K562 (cell line): ENCODE measurements at regions not wholly inside any gene's neighbourhood (a gene's known extent, or its start where the extent isn't known, plus 50 kb on each side); places are given as distances from the start of the nearest gene placed in this dataset.

Experiments used
- ATAC-seq: fragments of 200-7000 bp; cut with Tn5 transposase; 3 replicates; pipeline ENCODE4 v1.9.1; 2020; ENCODE audit warnings: moderate library complexity
- BruUV-seq: library from RNA; stranded (reverse); fragments of 400-500 nt; replicated peaks from 2 replicates; lab custom pipeline; 2021; lab: Mats Ljungman, UMichigan
- CTCF ChIA-PET: fragments of 300-600 bp; formaldehyde crosslinking; extraction: SDS; loops from one replicate; lab custom pipeline; 2021; ENCODE audit warnings: low intra/inter-chr PET ratio; lab: Yijun Ruan, JAX
- POLR2A ChIA-PET: fragments of 300-600, 350-650 bp; sonication (Branson Sonifier 250); formaldehyde crosslinking; extraction: SDS; loops from one replicate; lab custom pipeline; 2021; ENCODE audit warnings: antibody characterized with exemption, inconsistent platforms; lab: Yijun Ruan, JAX
- DNase-seq, 4 experiments: peaks; one replicate each; pipeline versions ENCODE4 v3.0.0 to v3.0.0-alpha.2; 2011 to 2018; ENCODE audit warnings: low spot score in 3 of 4, mixed read lengths in 3 of 4; ENCODE audit errors: extremely low read depth in 1 of 4
- FAIRE-seq: peaks from 2 replicates; lab custom pipeline; 2011; peaks lifted over from hg19 to GRCh38; lab: Jason Lieb, UNC
- H2AFZ ChIP-seq: 2 replicates; pipeline ENCODE4 v1.6.0; 2011; ENCODE audit warnings: low read depth, low read length, control low read depth, inconsistent platforms
- H3K27ac ChIP-seq: fragments of 200-600 bp; 3 replicates; pipeline ENCODE4 v1.8.0; 2011; ENCODE audit warnings: low read depth, mild to moderate bottlenecking, control low read depth, inconsistent platforms, low read length, moderate library complexity, mixed read lengths; ENCODE audit errors: extremely low read depth
- H3K27me3 ChIP-seq, 2 experiments: fragments of 300-600 bp in 1 of 2; 2 replicates in 1 of 2; 3 replicates in 1 of 2; pipeline versions ENCODE4 v1.6.0 to v1.8.0; 2011; ENCODE audit warnings: inconsistent platforms in 2 of 2, low read length in 2 of 2, mild to moderate bottlenecking in 1 of 2, mixed read lengths in 1 of 2, moderate library complexity in 1 of 2; ENCODE audit not compliant: control insufficient read depth in 2 of 2, insufficient read depth in 2 of 2
- H3K36me3 ChIP-seq: fragments of 300-600 bp; 3 replicates; pipeline ENCODE4 v1.8.0; 2011; ENCODE audit warnings: mild to moderate bottlenecking, low read length, inconsistent platforms; ENCODE audit not compliant: control insufficient read depth, insufficient read depth
- H3K4me1 ChIP-seq, 2 experiments: fragments of 200-600 bp in 1 of 2; replicated peaks in 1 of 2; 2 replicates in 1 of 2; 3 replicates in 1 of 2; pipeline versions ENCODE4 v1.5.1 to v1.8.0; 2011; ENCODE audit warnings: inconsistent platforms in 2 of 2, low read length in 2 of 2, mild to moderate bottlenecking in 1 of 2, mixed read lengths in 1 of 2, moderate library complexity in 1 of 2; ENCODE audit not compliant: control insufficient read depth in 2 of 2, insufficient read depth in 2 of 2
- H3K4me2 ChIP-seq: 2 replicates; pipeline ENCODE4 v1.6.1; 2011; ENCODE audit warnings: low read length, control low read depth, inconsistent platforms, mixed read lengths; ENCODE audit not compliant: insufficient read depth
- H3K4me3 ChIP-seq: fragments of 200-600 bp; sonication (generic), shearing (Covaris generic); 2 replicates; pipeline ENCODE4 v1.5.1; 2016; ENCODE audit warnings: control low read depth, inconsistent platforms
- H3K79me2 ChIP-seq: fragments of 200-600 bp; 3 replicates; pipeline ENCODE4 v1.8.0; 2011; ENCODE audit warnings: low read length, inconsistent platforms; ENCODE audit not compliant: control insufficient read depth, insufficient read depth
- H3K9ac ChIP-seq, 2 experiments: 2 replicates each; pipeline versions ENCODE4 v1.6.0 to v1.6.1; 2011; ENCODE audit warnings: low read depth in 2 of 2, low read length in 2 of 2, control low read depth in 1 of 2, inconsistent platforms in 1 of 2, mild to moderate bottlenecking in 1 of 2, mixed read lengths in 1 of 2; ENCODE audit not compliant: insufficient read depth in 1 of 2
- H3K9me1 ChIP-seq: one replicate; pipeline ENCODE4 v1.6.0; 2011; ENCODE audit warnings: inconsistent platforms, mild to moderate bottlenecking, low read length, moderate library complexity; ENCODE audit not compliant: control insufficient read depth, insufficient read depth
- H3K9me3 ChIP-seq: replicated peaks from 2 replicates; pipeline ENCODE4 v1.5.1; 2011; ENCODE audit warnings: low read depth, low read length, inconsistent platforms; ENCODE audit not compliant: control insufficient read depth, insufficient read depth
- H4K20me1 ChIP-seq: replicated peaks from 2 replicates; pipeline ENCODE4 v1.6.1; 2011; ENCODE audit warnings: low read length, inconsistent platforms, mixed read lengths; ENCODE audit not compliant: control insufficient read depth, insufficient read depth
- ARID3B ChIP-seq: fragments of 250-450 bp; sonication (Bioruptor Pico); IDR thresholded peaks from 2 replicates; pipeline ENCODE4 v1.4.0; 2020; ENCODE audit warnings: borderline replicate concordance
- ESRRA ChIP-seq: fragments of 450-650 bp; IDR thresholded peaks from 2 replicates; pipeline ENCODE4 v1.6.1; 2014; ENCODE audit warnings: low read depth, mild to moderate bottlenecking, moderate library complexity, borderline replicate concordance
- FOXJ3 ChIP-seq: sonication (generic); formaldehyde crosslinking; IDR thresholded peaks from 2 replicates; pipeline ENCODE4 v1.4.0; 2020; ENCODE audit warnings: mild to moderate bottlenecking, missing genetic modification reagents
- LCOR ChIP-seq: sonication (generic); formaldehyde crosslinking; IDR thresholded peaks from 2 replicates; pipeline ENCODE4 v1.8.0; 2022; ENCODE audit warnings: mild to moderate bottlenecking, missing genetic modification reagents
- PCBP1 ChIP-seq: fragments of 200-400 bp; formaldehyde crosslinking; IDR thresholded peaks from 2 replicates; pipeline ENCODE4 v1.6.1; 2018; ENCODE audit warnings: mild to moderate bottlenecking, low read depth, low read length; ENCODE audit not compliant: poor library complexity, severe bottlenecking
- SREBF1 ChIP-seq: fragments of 150-350 bp; IDR thresholded peaks from 2 replicates; pipeline ENCODE4 v1.6.1; 2014; ENCODE audit warnings: antibody characterized with exemption, low read depth, low read length, borderline replicate concordance
- XRCC3 ChIP-seq: fragments of 450-650 bp; IDR thresholded peaks from 2 replicates; pipeline ENCODE4 v1.6.1; 2017; ENCODE audit warnings: mild to moderate bottlenecking, moderate library complexity
- WGBS: fragments of 100-300 bp; shearing (Covaris generic); methylation state at CpG from one replicate; pipeline ENCODE4 v1.1.6; 2016; ENCODE audit warnings: low coverage, mixed read lengths; ENCODE audit not compliant: insufficient coverage; ENCODE audit errors: missing lambda C conversion rate; 5-methylcytosine and 5-hydroxymethylcytosine counted together
- in situ Hi-C: fragments of 300-500 bp; cut with MboI; formaldehyde crosslinking; loops from 4 replicates; pipeline ENCODE4 v1.15.0; 2018; ENCODE audit warnings: inconsistent platforms, mixed read lengths
- intact Hi-C: fragments of 100-400 bp; cut with micrococcal nuclease; formaldehyde crosslinking; loops from 2 replicates; pipeline ENCODE4 v1.14.2; 2022

GRCh38 chr2:43085505-43085904 lies 140.9 kb downstream of the ZFP36L2 start:
- WGBS = 64% methylated on average over 11 of the region's 11 CpGs
- POLR2A ChIA-PET = no interaction called here
- H3K36me3 ChIP-seq = no peaks in the 10 kb centered on the region
- H3K9me1 ChIP-seq = no peaks in the 10 kb centered on the region
- H3K9ac ChIP-seq = no peak overlapping the region
- FAIRE-seq (no peak), ATAC-seq (no peak), DNase-seq (no peak)
- no peaks in the 10 kb centered on the region for H3K27me3 ChIP-seq
- TF ChIP-seq LCOR (CRISPR knock-in tag) (no peak), ARID3B (no peak), SREBF1 (no peak), ESRRA (no peak), FOXJ3 (no peak), PCBP1 (no peak), XRCC3 (no peak)
- CTCF ChIA-PET = no interaction called here
- H3K4me1 ChIP-seq = peaks cover 19 to 28% of the 10 kb centered on the region in 2 experiments
- no peak overlapping the region for H3K4me2 ChIP-seq
- intact Hi-C loops = no loop called here
- in situ Hi-C loops = no loop called here
- no peaks in the 10 kb centered on the region for H4K20me1 ChIP-seq
- no peaks in the 10 kb centered on the region for H3K79me2 ChIP-seq
- H2AFZ ChIP-seq = no peak overlapping the region
- H3K27ac ChIP-seq = no peak overlapping the region
- no TSS peak for BruUV-seq
- H3K4me3 ChIP-seq = no peak overlapping the region
- H3K9me3 ChIP-seq = peaks cover 2% of the 10 kb centered on the region; the same call in 1 of the 2 replicates
